ENCODE measurements at regions not wholly inside any gene's neighbourhood (a gene's known extent, or its start where the extent isn't known, plus 50 kb on each side); places are given as distances from the start of the nearest gene placed in this dataset.

DNA sequence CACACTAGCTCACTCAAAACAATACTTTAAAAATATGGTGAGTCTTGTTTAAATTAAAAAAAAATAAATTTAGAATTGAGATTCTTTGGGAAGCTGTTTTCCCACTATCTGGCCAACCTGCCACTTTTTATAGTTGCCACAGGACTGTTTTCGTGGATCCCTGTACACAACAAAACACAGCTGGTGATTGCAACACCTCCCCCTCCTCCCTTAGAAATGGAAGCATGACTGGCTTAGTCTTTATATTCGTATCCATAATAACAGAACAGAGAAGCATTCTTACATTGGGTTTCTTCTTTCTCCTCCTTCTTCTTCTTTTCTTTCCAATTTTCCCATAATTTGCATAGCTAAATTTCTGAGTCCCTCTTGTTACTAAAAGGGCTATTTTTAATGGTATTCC is 79.5 kb upstream of the GJB6 start:
- TF ChIP-seq L3MBTL2 (conservative IDR thresholded peaks at IDR 0.05) (no peak), NFRKB (IDR thresholded peaks at IDR 0.05) (no peak), FOXK2 (IDR thresholded peaks at IDR 0.05) (no peak), ELF4 (IDR thresholded peaks at IDR 0.05) (no peak), FOXM1 (IDR thresholded peaks at IDR 0.05; ENCODE audit: borderline replicate concordance) (no peak), TARDBP (IDR thresholded peaks at IDR 0.05) (no peak), ARNT (IDR thresholded peaks at IDR 0.05) (no peak)
